ENCODE measurements at regions not wholly inside any gene's neighbourhood (a gene's known extent, or its start where the extent isn't known, plus 50 kb on each side); places are given as distances from the start of the nearest gene placed in this dataset.

GRCh38 chr19:30155381-30156200, 213.6 kb downstream of the URI1 start:
- CTCF ChIA-PET = no interaction called here
- intact Hi-C loops (cut with micrococcal nuclease; ENCODE audit: unreplicated experiment) = no loop called here

GRCh38 chr19:30156646-30157045, 214.6 kb downstream of the URI1 start:
- no peak overlapping the region for H3K4me3 ChIP-seq
- no peaks in the 10 kb centered on the region for H3F3A ChIP-seq (ENCODE audit: insufficient read depth, low read depth)
- H3K9me3 ChIP-seq (ENCODE audit: insufficient read depth, low read depth) = no peaks in the 10 kb centered on the region
- H3K27me3 ChIP-seq (ENCODE audit: insufficient read depth, low read depth) = peaks cover 97% of the 10 kb centered on the region
- no peaks in the 10 kb centered on the region for H3K9me2 ChIP-seq (ENCODE audit: insufficient read depth)
- ChIA-PET POLR2A (ENCODE audit: unreplicated experiment) (no interaction called here), CTCF (no interaction called here)
- no peak overlapping the region for H3K4me2 ChIP-seq
- H2AFZ ChIP-seq = no peak overlapping the region
- no peak for DNase-seq
- no peaks in the 10 kb centered on the region for H3K79me2 ChIP-seq (ENCODE audit: low read depth)
- H4K20me1 ChIP-seq (ENCODE audit: insufficient read depth) = no peaks in the 10 kb centered on the region
- H3K4me1 ChIP-seq (replicated peaks; ENCODE audit: insufficient read depth) = no peaks in the 10 kb centered on the region
- no peaks in the 10 kb centered on the region for H3K36me3 ChIP-seq (ENCODE audit: low read depth)
- no peak for TF ChIP-seq EZH2 (IDR thresholded peaks at IDR 0.05; ENCODE audit: low read depth)
- TF ChIP-seq, protein P1, sequence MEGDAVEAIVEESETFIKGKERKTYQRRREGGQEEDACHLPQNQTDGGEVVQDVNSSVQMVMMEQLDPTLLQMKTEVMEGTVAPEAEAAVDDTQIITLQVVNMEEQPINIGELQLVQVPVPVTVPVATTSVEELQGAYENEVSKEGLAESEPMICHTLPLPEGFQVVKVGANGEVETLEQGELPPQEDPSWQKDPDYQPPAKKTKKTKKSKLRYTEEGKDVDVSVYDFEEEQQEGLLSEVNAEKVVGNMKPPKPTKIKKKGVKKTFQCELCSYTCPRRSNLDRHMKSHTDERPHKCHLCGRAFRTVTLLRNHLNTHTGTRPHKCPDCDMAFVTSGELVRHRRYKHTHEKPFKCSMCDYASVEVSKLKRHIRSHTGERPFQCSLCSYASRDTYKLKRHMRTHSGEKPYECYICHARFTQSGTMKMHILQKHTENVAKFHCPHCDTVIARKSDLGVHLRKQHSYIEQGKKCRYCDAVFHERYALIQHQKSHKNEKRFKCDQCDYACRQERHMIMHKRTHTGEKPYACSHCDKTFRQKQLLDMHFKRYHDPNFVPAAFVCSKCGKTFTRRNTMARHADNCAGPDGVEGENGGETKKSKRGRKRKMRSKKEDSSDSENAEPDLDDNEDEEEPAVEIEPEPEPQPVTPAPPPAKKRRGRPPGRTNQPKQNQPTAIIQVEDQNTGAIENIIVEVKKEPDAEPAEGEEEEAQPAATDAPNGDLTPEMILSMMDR (conservative IDR thresholded peaks at IDR 0.05) = no peak
- H3K27ac ChIP-seq = no peak overlapping the region
- no TSS peak for BruUV-seq (replicated peaks)
- intact Hi-C loops (cut with micrococcal nuclease; ENCODE audit: unreplicated experiment) = no loop called here

More at GRCh38 chr19:30155381-30156200, 213.6 kb downstream of the URI1 start:
- no peak overlapping the region for H3K27ac ChIP-seq
- no peaks in the 10 kb centered on the region for H3K9me3 ChIP-seq (ENCODE audit: insufficient read depth, low read depth)
- no peak overlapping the region for H3K4me2 ChIP-seq
- no peaks in the 10 kb centered on the region for H3K9me2 ChIP-seq (ENCODE audit: insufficient read depth)
- BruUV-seq (replicated peaks) = no TSS peak
- H3F3A ChIP-seq (ENCODE audit: insufficient read depth, low read depth) = no peaks in the 10 kb centered on the region
- H3K27me3 ChIP-seq (ENCODE audit: insufficient read depth, low read depth) = peaks cover 97% of the 10 kb centered on the region
- H3K4me3 ChIP-seq = no peak overlapping the region
- POLR2A ChIA-PET (ENCODE audit: unreplicated experiment) = no interaction called here
- no peak overlapping the region for H2AFZ ChIP-seq
- H4K20me1 ChIP-seq (ENCODE audit: insufficient read depth) = no peaks in the 10 kb centered on the region
- DNase-seq = no peak
- no peaks in the 10 kb centered on the region for H3K79me2 ChIP-seq (ENCODE audit: low read depth)
- H3K4me1 ChIP-seq (replicated peaks; ENCODE audit: insufficient read depth) = no peaks in the 10 kb centered on the region
- no peaks in the 10 kb centered on the region for H3K36me3 ChIP-seq (ENCODE audit: low read depth)
- no peak for TF ChIP-seq EZH2 (IDR thresholded peaks at IDR 0.05; ENCODE audit: low read depth)
- TF ChIP-seq, protein P1 (conservative IDR thresholded peaks at IDR 0.05) = no peak

GRCh38 chr19:30158067-30158892, 213.9 kb upstream of the ZNF536 start:
- no peak for TF ChIP-seq EZH2 (IDR thresholded peaks at IDR 0.05; ENCODE audit: low read depth)
- TF ChIP-seq, protein P1 (conservative IDR thresholded peaks at IDR 0.05) = no peak

More at GRCh38 chr19:30158067-30158892, 213.9 kb upstream of the ZNF536 start:
- no peaks in the 10 kb centered on the region for H4K20me1 ChIP-seq (ENCODE audit: insufficient read depth)
- H3K36me3 ChIP-seq (ENCODE audit: low read depth) = no peaks in the 10 kb centered on the region
- POLR2A ChIA-PET (ENCODE audit: unreplicated experiment) = no interaction called here
- H3K27ac ChIP-seq = no peak overlapping the region
- H3K4me2 ChIP-seq = no peak overlapping the region
- no peaks in the 10 kb centered on the region for H3K4me1 ChIP-seq (replicated peaks; ENCODE audit: insufficient read depth)
- H3K27me3 ChIP-seq (ENCODE audit: insufficient read depth, low read depth) = peaks cover 85% of the 10 kb centered on the region
- H3K79me2 ChIP-seq (ENCODE audit: low read depth) = no peaks in the 10 kb centered on the region
- no peaks in the 10 kb centered on the region for H3K9me3 ChIP-seq (ENCODE audit: insufficient read depth, low read depth)
- intact Hi-C loops (cut with micrococcal nuclease; ENCODE audit: unreplicated experiment) = no loop called here
- CTCF ChIA-PET = no interaction called here
- BruUV-seq (replicated peaks) = no TSS peak
- no peak overlapping the region for H3K4me3 ChIP-seq
- DNase-seq = no peak
- no peaks in the 10 kb centered on the region for H3K9me2 ChIP-seq (ENCODE audit: insufficient read depth)
- no peaks in the 10 kb centered on the region for H3F3A ChIP-seq (ENCODE audit: insufficient read depth, low read depth)
- H2AFZ ChIP-seq = no peak overlapping the region
